Hematopoietic multipotent progenitor cell treated with erythropoietin and hydrocortisone succinate and interleukin-3 and kit ligand, for 6 days (in vitro differentiated cells): ENCODE measurements at regions not wholly inside any gene's neighbourhood (a gene's known extent, or its start where the extent isn't known, plus 50 kb on each side); places are given as distances from the start of the nearest gene placed in this dataset.
A peak's percentile ranks its signal among the peaks of the same experiment; 100 is the strongest.

Source experiments
- DNase-seq: peaks from one replicate; pipeline ENCODE4 v3.0.0-alpha.2; 2015

- DNase-seq = peak; percentile 75
Observed at GRCh38 chr1:244920911-244921761, 56.8 kb upstream of the HNRNPU start.

- no peak for DNase-seq
Observed at GRCh38 chr1:244919320-244920282, 55.3 kb upstream of the HNRNPU start.

- DNase-seq = peak; percentile 75
Observed at GRCh38 chr1:244918421-244919319, 54.3 kb upstream of the HNRNPU start.

GRCh38 chr1:244917073-244917670, 52.8 kb upstream of the HNRNPU start:
- no peak for DNase-seq

- no peak for DNase-seq
Observed at GRCh38 chr1:244915736-244916135, 51.4 kb upstream of the HNRNPU start.

- no peak for DNase-seq
Observed at GRCh38 chr1:244914761-244915160, 50.4 kb upstream of the HNRNPU start.
